Lower leg skin (tissue), 3 donors: ENCODE measurements at regions not wholly inside any gene's neighbourhood (a gene's known extent, or its start where the extent isn't known, plus 50 kb on each side); places are given as distances from the start of the nearest gene placed in this dataset.

Experiments used
- POLR2A ChIP-seq, 2 donors: fragments of 450-650 bp; IDR thresholded peaks; one replicate each; pipeline ENCODE4 v1.6.1; 2016 to 2017; ENCODE audit warnings: antibody characterized with exemption in 2 of 2, mild to moderate bottlenecking in 1 of 2, moderate library complexity in 1 of 2
- TF ChIP-seq, protein P1 (sequence below), 3 donors: fragments of 450-650 bp; IDR thresholded peaks; one replicate each; pipeline ENCODE4 v1.5.1; 2016; ENCODE audit warnings: antibody characterized with exemption in 3 of 3, mild to moderate bottlenecking in 3 of 3, moderate library complexity in 2 of 3

DNA sequence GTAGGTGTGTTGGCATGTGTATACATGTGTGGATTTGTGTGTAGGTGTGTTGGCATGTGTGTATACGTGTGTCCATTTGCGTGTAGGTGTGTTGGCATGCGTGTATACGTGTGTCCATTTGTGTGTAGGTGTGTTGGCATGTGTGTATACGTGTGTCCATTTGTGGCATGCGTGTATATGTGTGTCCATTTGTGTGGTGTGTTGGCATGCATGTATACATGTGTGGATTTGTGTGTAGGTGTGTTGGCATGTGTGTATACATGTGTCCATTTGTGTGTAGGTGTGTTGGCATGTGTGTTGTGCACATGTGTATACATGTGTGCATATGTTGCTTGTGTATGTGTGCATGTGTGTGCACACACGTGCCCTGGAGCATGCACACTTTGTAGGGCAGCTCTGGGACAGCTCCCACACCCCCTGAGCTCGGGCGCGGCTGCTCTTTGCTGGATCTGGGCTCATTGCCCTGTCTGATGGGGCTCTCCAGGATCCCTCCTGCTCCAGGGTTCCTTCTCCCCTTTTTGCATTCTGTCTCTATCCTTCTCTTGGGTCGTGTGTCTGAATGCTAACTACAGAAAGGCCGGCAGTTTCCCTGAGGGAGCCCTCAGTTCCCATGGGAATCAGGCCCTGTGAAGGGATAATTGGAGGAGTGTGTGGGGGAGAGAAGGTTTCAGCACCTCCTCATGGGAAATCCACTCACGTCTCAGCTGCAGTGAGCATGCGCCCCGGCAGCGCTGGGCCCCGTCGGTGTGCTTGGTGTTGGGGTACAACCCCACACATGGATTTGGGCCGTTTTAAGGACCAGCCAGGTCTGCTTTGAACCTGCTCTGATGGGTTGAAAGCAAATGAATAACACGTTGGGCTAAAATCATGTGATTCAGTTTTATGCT, 102.0 kb downstream of the ERMARD start:
- TF ChIP-seq, protein P1, sequence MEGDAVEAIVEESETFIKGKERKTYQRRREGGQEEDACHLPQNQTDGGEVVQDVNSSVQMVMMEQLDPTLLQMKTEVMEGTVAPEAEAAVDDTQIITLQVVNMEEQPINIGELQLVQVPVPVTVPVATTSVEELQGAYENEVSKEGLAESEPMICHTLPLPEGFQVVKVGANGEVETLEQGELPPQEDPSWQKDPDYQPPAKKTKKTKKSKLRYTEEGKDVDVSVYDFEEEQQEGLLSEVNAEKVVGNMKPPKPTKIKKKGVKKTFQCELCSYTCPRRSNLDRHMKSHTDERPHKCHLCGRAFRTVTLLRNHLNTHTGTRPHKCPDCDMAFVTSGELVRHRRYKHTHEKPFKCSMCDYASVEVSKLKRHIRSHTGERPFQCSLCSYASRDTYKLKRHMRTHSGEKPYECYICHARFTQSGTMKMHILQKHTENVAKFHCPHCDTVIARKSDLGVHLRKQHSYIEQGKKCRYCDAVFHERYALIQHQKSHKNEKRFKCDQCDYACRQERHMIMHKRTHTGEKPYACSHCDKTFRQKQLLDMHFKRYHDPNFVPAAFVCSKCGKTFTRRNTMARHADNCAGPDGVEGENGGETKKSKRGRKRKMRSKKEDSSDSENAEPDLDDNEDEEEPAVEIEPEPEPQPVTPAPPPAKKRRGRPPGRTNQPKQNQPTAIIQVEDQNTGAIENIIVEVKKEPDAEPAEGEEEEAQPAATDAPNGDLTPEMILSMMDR (IDR thresholded peaks at IDR 0.05) = no peak
- TF ChIP-seq POLR2A (IDR thresholded peaks at IDR 0.05) = no peak
